PC-9 (cell line): ENCODE measurements at regions not wholly inside any gene's neighbourhood (a gene's known extent, or its start where the extent isn't known, plus 50 kb on each side); places are given as distances from the start of the nearest gene placed in this dataset.

Source experiments
- CTCF ChIP-seq: fragments of 200-600 bp; sonication (generic); conservative IDR thresholded peaks from 2 replicates; pipeline ENCODE4 v1.6.1; 2017; ENCODE audit warnings: mixed run types, antibody characterized with exemption, mild to moderate bottlenecking, moderate library complexity
- EZH2 ChIP-seq: fragments of 200-600 bp; sonication (generic); IDR thresholded peaks from 2 replicates; pipeline ENCODE4 v1.8.0; 2017; ENCODE audit warnings: antibody characterized with exemption, low read depth

- TF ChIP-seq CTCF: no peak
- no peak for TF ChIP-seq EZH2
Measured at GRCh38 chr5:90119531-90119971, 290.0 kb downstream of the CETN3 start.
